GM23338 (cell line): ENCODE measurements at regions not wholly inside any gene's neighbourhood (a gene's known extent, or its start where the extent isn't known, plus 50 kb on each side); places are given as distances from the start of the nearest gene placed in this dataset.

Source experiments
- ATAC-seq: fragments of 200-7000 bp; cut with Tn5 transposase; 3 replicates; pipeline ENCODE4 v1.9.1; 2020
- DNase-seq: peaks from one replicate; pipeline ENCODE4 v3.0.0-alpha.2; 2015; ENCODE audit warnings: low spot score
- H2AFZ ChIP-seq: fragments of 200-600 bp; sonication (generic); 2 replicates; pipeline ENCODE4 v1.8.0; 2016; ENCODE audit warnings: antibody characterized with exemption, mild to moderate bottlenecking, moderate library complexity
- H3F3A ChIP-seq: fragments of 200-600 bp; sonication (generic); replicated peaks from 2 replicates; pipeline ENCODE4 v1.8.0; 2017; ENCODE audit warnings: antibody characterized with exemption, mixed run types, low read depth
- H3K27ac ChIP-seq: fragments of 200-600 bp; sonication (generic); 2 replicates; pipeline ENCODE4 v1.6.1; 2016; ENCODE audit warnings: low read depth
- H3K27me3 ChIP-seq: fragments of 200-600 bp; sonication (generic); 2 replicates; pipeline ENCODE4 v1.8.0; 2016; ENCODE audit warnings: mild to moderate bottlenecking, mixed run types, moderate library complexity; ENCODE audit not compliant: insufficient read depth
- H3K36me3 ChIP-seq: fragments of 200-600 bp; sonication (generic); 2 replicates; pipeline ENCODE4 v1.8.0; 2016; ENCODE audit warnings: mild to moderate bottlenecking; ENCODE audit not compliant: insufficient read depth
- H3K4me1 ChIP-seq: fragments of 200-600 bp; sonication (generic); 2 replicates; pipeline ENCODE4 v1.8.0; 2016; ENCODE audit warnings: mild to moderate bottlenecking, moderate library complexity; ENCODE audit not compliant: insufficient read depth
- H3K4me2 ChIP-seq: fragments of 200-600 bp; sonication (generic); 2 replicates; pipeline ENCODE4 v1.7.1; 2017; ENCODE audit warnings: mixed run types
- H3K4me3 ChIP-seq: fragments of 200-600 bp; sonication (generic); 2 replicates; pipeline ENCODE4 v1.6.1; 2016; ENCODE audit warnings: mixed run types
- H3K79me2 ChIP-seq: fragments of 200-600 bp; sonication (generic); replicated peaks from 2 replicates; pipeline ENCODE4 v1.8.0; 2017; ENCODE audit warnings: mild to moderate bottlenecking; ENCODE audit not compliant: insufficient read depth
- H3K9me2 ChIP-seq: fragments of 200-600 bp; sonication (generic); 2 replicates; pipeline ENCODE4 v1.8.0; 2017; ENCODE audit not compliant: insufficient read depth
- H4K20me1 ChIP-seq: fragments of 200-600 bp; sonication (generic); replicated peaks from 2 replicates; pipeline ENCODE4 v1.8.0; 2017; ENCODE audit warnings: mild to moderate bottlenecking; ENCODE audit not compliant: insufficient read depth
- H3K27ac Mint-ChIP-seq: 2 replicates; pipeline ENCODE4 v1.8.0; 2020; ENCODE audit warnings: inconsistent platforms, mild to moderate bottlenecking, moderate library complexity, mixed read lengths
- H3K27me3 Mint-ChIP-seq: 3 replicates; pipeline ENCODE4 v1.8.0; 2022; ENCODE audit warnings: low read depth, mild to moderate bottlenecking, moderate library complexity, mixed read lengths, inconsistent platforms; ENCODE audit not compliant: insufficient read depth, poor library complexity
- H3K36me3 Mint-ChIP-seq: 3 replicates; pipeline ENCODE4 v1.8.0; 2021; ENCODE audit warnings: low read depth, mild to moderate bottlenecking, inconsistent platforms, moderate library complexity, mixed read lengths
- H3K4me1 Mint-ChIP-seq: 3 replicates; pipeline ENCODE4 v1.8.0; 2020; ENCODE audit warnings: mild to moderate bottlenecking, inconsistent platforms, mixed read lengths
- H3K4me3 Mint-ChIP-seq: 3 replicates; pipeline ENCODE4 v1.8.0; 2021; ENCODE audit warnings: moderate library complexity, mild to moderate bottlenecking, inconsistent platforms, mixed read lengths
- H3K9me3 Mint-ChIP-seq: 3 replicates; pipeline ENCODE4 v1.8.0; 2020; ENCODE audit warnings: moderate library complexity, mild to moderate bottlenecking, inconsistent platforms, mixed read lengths
- CREB1 ChIP-seq: fragments of 250-450 bp; sonication (Bioruptor Pico); IDR thresholded peaks from 2 replicates; pipeline ENCODE4 v1.5.0; 2020; ENCODE audit warnings: low read depth, mild to moderate bottlenecking, moderate library complexity
- CTCF ChIP-seq, 2 experiments: fragments of 200-600 bp in 1 of 2; sonication (generic) in 1 of 2; conservative IDR thresholded peaks; 2 replicates each; pipeline versions ENCODE4 v1.5.1 to v1.6.1; 2016 to 2017; ENCODE audit warnings: antibody characterized with exemption in 2 of 2, low read depth in 2 of 2, mild to moderate bottlenecking in 2 of 2, moderate library complexity in 1 of 2
- EZH2 ChIP-seq: fragments of 200-600 bp; sonication (generic); IDR thresholded peaks from one replicate; pipeline ENCODE4 v1.8.0; 2017; ENCODE audit warnings: antibody characterized with exemption, mild to moderate bottlenecking, low read depth; ENCODE audit not compliant: unreplicated experiment
- EZH2phosphoT487 ChIP-seq: fragments of 200-600 bp; sonication (generic); IDR thresholded peaks from one replicate; pipeline ENCODE4 v1.8.1; 2018; ENCODE audit warnings: antibody characterized with exemption; ENCODE audit not compliant: unreplicated experiment
- JUNB ChIP-seq: IDR thresholded peaks from one replicate; pipeline ENCODE4 v1.6.1; 2016; ENCODE audit warnings: antibody characterized with exemption; ENCODE audit not compliant: unreplicated experiment
- NANOG ChIP-seq: IDR thresholded peaks from 2 replicates; pipeline ENCODE4 v1.6.1; 2016; ENCODE audit warnings: antibody characterized with exemption, borderline replicate concordance
- POLR2AphosphoS5 ChIP-seq: IDR thresholded peaks from 2 replicates; pipeline ENCODE4 v1.6.1; 2016; ENCODE audit warnings: antibody characterized with exemption, low read depth
- REST ChIP-seq: IDR thresholded peaks from one replicate; pipeline ENCODE4 v1.6.1; 2018; ENCODE audit warnings: antibody characterized with exemption; ENCODE audit not compliant: unreplicated experiment
- STAT1 ChIP-seq: IDR thresholded peaks from one replicate; pipeline ENCODE4 v1.6.1; 2016; ENCODE audit warnings: antibody characterized with exemption; ENCODE audit not compliant: unreplicated experiment
- ZNF114 ChIP-seq: fragments of 250-450 bp; sonication (Bioruptor Pico); IDR thresholded peaks from 2 replicates; pipeline ENCODE4 v1.5.0; 2020; ENCODE audit warnings: mild to moderate bottlenecking, moderate library complexity
- ZNF331 ChIP-seq: fragments of 250-450 bp; sonication (Bioruptor Pico); IDR thresholded peaks from 2 replicates; pipeline ENCODE4 v1.5.0; 2020; ENCODE audit warnings: low read depth, mild to moderate bottlenecking, moderate library complexity
- ZNF462 ChIP-seq: fragments of 250-450 bp; sonication (Bioruptor Pico); IDR thresholded peaks from 2 replicates; pipeline ENCODE4 v1.5.0; 2020; ENCODE audit warnings: mild to moderate bottlenecking, moderate library complexity

GRCh38 chr21:41600556-41600955 lies 92.6 kb upstream of the TMPRSS2 start (continued):
- TF ChIP-seq CTCF (conservative IDR thresholded peaks at IDR 0.05; ENCODE audit: low read depth in 2 of 2) = no peak
- no peak for TF ChIP-seq EZH2phosphoT487
- no peak for TF ChIP-seq POLR2AphosphoS5
- TF ChIP-seq JUNB = no peak

- Histone ChIP-seq H3K9me2 (no peaks in the 10 kb centered on the region), H3K4me3 (no peak overlapping the region), H4K20me1 (no peaks in the 10 kb centered on the region), H3F3A (no peaks in the 10 kb centered on the region), H3K4me2 (no peak overlapping the region), H3K36me3 (no peaks in the 10 kb centered on the region), H3K27ac (no peak overlapping the region), H3K79me2 (no peaks in the 10 kb centered on the region), H3K27me3 (no peaks in the 10 kb centered on the region), H2AFZ (no peak overlapping the region), H3K4me1 (peaks cover 2% of the 10 kb centered on the region)
- H3K4me1 Mint-ChIP-seq = peaks cover 9% of the 10 kb centered on the region
- no peak overlapping the region for H3K27ac Mint-ChIP-seq
- no peaks in the 10 kb centered on the region for H3K36me3 Mint-ChIP-seq
- ATAC-seq (no peak), DNase-seq (no peak)
- no peaks in the 10 kb centered on the region; the same call in 2 of the 3 replicates for H3K9me3 Mint-ChIP-seq
- H3K27me3 Mint-ChIP-seq = peaks cover 11% of the 10 kb centered on the region
- H3K4me3 Mint-ChIP-seq = no peak overlapping the region
- TF ChIP-seq ZNF114 (CRISPR knock-in tag) = no peak
- TF ChIP-seq STAT1 = no peak
- TF ChIP-seq CREB1 (CRISPR knock-in tag) = no peak
- no peak for TF ChIP-seq ZNF331 (CRISPR knock-in tag)
- TF ChIP-seq EZH2phosphoT487 = no peak
- TF ChIP-seq POLR2AphosphoS5 = no peak
- TF ChIP-seq ZNF462 (CRISPR knock-in tag) = no peak
- no peak for TF ChIP-seq JUNB
- no peak for TF ChIP-seq EZH2
- no peak for TF ChIP-seq REST
- TF ChIP-seq NANOG = no peak
- no peak for TF ChIP-seq CTCF (conservative IDR thresholded peaks at IDR 0.05; ENCODE audit: low read depth in 2 of 2)
Measured at GRCh38 chr21:41600116-41600515, 92.2 kb upstream of the TMPRSS2 start.
